Thyroid gland (tissue), 4 donors: ENCODE measurements at regions not wholly inside any gene's neighbourhood (a gene's known extent, or its start where the extent isn't known, plus 50 kb on each side); places are given as distances from the start of the nearest gene placed in this dataset.

Source experiments
- POLR2A ChIP-seq, 2 donors: fragments of 450-650 bp; IDR thresholded peaks; one replicate each; pipeline ENCODE4 v1.6.1; 2017; ENCODE audit warnings: antibody characterized with exemption in 2 of 2, mild to moderate bottlenecking in 2 of 2, moderate library complexity in 1 of 2
- TF ChIP-seq, protein P1 (sequence below), 6 experiments: fragments of 200-600 bp in 3 of 6; fragments of 450-650 bp in 3 of 6; sonication (generic) in 3 of 6; IDR thresholded peaks; one replicate each; pipeline ENCODE4 v1.5.1; 2016 to 2019; ENCODE audit warnings: antibody characterized with exemption in 6 of 6, mild to moderate bottlenecking in 2 of 6, inconsistent platforms in 1 of 6, moderate library complexity in 1 of 6

DNA sequence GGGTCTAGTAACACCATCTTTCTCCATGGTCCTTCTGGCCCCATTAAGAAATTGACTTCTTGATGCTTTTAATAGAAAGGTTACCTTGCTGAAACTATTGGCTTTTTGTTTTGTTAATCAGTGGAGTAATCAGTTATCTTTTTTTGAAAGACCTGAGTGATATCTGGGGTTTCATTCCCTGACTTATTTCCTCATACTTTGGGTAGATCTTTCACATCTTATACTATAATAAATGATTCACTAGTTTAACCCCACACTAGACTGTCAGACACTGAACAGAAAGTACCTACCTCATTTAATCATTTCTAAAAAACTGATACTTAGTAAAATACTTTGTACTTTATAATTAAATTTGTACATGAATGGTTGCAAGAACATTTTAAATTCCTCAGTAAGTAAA is 1021.1 kb downstream of the STIM2 start:
- TF ChIP-seq, protein P1, sequence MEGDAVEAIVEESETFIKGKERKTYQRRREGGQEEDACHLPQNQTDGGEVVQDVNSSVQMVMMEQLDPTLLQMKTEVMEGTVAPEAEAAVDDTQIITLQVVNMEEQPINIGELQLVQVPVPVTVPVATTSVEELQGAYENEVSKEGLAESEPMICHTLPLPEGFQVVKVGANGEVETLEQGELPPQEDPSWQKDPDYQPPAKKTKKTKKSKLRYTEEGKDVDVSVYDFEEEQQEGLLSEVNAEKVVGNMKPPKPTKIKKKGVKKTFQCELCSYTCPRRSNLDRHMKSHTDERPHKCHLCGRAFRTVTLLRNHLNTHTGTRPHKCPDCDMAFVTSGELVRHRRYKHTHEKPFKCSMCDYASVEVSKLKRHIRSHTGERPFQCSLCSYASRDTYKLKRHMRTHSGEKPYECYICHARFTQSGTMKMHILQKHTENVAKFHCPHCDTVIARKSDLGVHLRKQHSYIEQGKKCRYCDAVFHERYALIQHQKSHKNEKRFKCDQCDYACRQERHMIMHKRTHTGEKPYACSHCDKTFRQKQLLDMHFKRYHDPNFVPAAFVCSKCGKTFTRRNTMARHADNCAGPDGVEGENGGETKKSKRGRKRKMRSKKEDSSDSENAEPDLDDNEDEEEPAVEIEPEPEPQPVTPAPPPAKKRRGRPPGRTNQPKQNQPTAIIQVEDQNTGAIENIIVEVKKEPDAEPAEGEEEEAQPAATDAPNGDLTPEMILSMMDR (IDR thresholded peaks at IDR 0.05) = no peak
- no peak for TF ChIP-seq POLR2A (IDR thresholded peaks at IDR 0.05)
